Panc1 (cell line): ENCODE measurements at regions not wholly inside any gene's neighbourhood (a gene's known extent, or its start where the extent isn't known, plus 50 kb on each side); places are given as distances from the start of the nearest gene placed in this dataset.

ENCODE experiments used
- ATAC-seq: fragments of 200-7000 bp; cut with Tn5 transposase; 2 replicates; pipeline ENCODE4 v1.9.1; 2020; ENCODE audit warnings: mild to moderate bottlenecking, moderate library complexity
- BruUV-seq: library from RNA; stranded (reverse); fragments of 400-500 nt; replicated peaks from 2 replicates; lab custom pipeline; 2021; lab: Mats Ljungman, UMichigan
- CTCF ChIA-PET: fragments of 300-600 bp; sonication (Branson Sonifier 250); formaldehyde crosslinking; loops from one replicate; lab custom pipeline; 2022; ENCODE audit warnings: antibody characterized with exemption; lab: Charles Lee
- POLR2A ChIA-PET: fragments of 300-600 bp; sonication (Branson Sonifier 250); formaldehyde crosslinking; loops from one replicate; lab custom pipeline; 2022; ENCODE audit warnings: antibody characterized with exemption; lab: Charles Lee
- DNase-seq: peaks from one replicate; pipeline ENCODE4 v3.0.0-alpha.2; 2010; ENCODE audit warnings: low read depth, low spot score
- H3K27ac ChIP-seq: 2 replicates; pipeline ENCODE4 v1.5.1; 2011; ENCODE audit warnings: mild to moderate bottlenecking, low read length, inconsistent platforms
- H3K27me3 ChIP-seq: fragments of 200-500 bp; sonication (Bioruptor generic); 2 replicates; pipeline ENCODE4 v1.6.0; 2014; ENCODE audit warnings: low read length, inconsistent platforms; ENCODE audit not compliant: control insufficient read depth, insufficient read depth
- H3K36me3 ChIP-seq: fragments of 200-500 bp; sonication (Bioruptor generic); 2 replicates; pipeline ENCODE4 v1.5.1; 2014; ENCODE audit warnings: inconsistent platforms, mild to moderate bottlenecking, low read length, moderate library complexity; ENCODE audit not compliant: control insufficient read depth, insufficient read depth
- H3K4me1 ChIP-seq: 2 replicates; pipeline ENCODE4 v1.5.1; 2011; ENCODE audit warnings: inconsistent platforms, mild to moderate bottlenecking, low read length, moderate library complexity; ENCODE audit not compliant: control insufficient read depth, insufficient read depth
- H3K4me3 ChIP-seq, 2 experiments: 2 replicates each; pipeline ENCODE4 v1.5.1; 2011 to 2012; ENCODE audit warnings: low read depth in 2 of 2, low read length in 2 of 2, mild to moderate bottlenecking in 2 of 2, inconsistent platforms in 1 of 2, moderate library complexity in 1 of 2
- H3K9me3 ChIP-seq: fragments of 200-500 bp; sonication (Bioruptor generic); 2 replicates; pipeline ENCODE4 v1.5.1; 2014; ENCODE audit warnings: low read depth, mild to moderate bottlenecking, inconsistent platforms, low read length, moderate library complexity; ENCODE audit not compliant: control insufficient read depth, insufficient read depth
- POLR2AphosphoS5 ChIP-seq: IDR thresholded peaks from 2 replicates; pipeline ENCODE4 v1.6.1; 2012; ENCODE audit warnings: mild to moderate bottlenecking, low read depth, low read length, moderate library complexity
- SIN3A ChIP-seq: IDR thresholded peaks from 2 replicates; pipeline ENCODE4 v1.6.1; 2012; ENCODE audit warnings: low read depth, mild to moderate bottlenecking, low read length, moderate library complexity, borderline replicate concordance; ENCODE audit not compliant: insufficient read depth
- TCF7L2 ChIP-seq: IDR thresholded peaks from 2 replicates; pipeline ENCODE4 v1.6.1; 2011; ENCODE audit warnings: mild to moderate bottlenecking, low read depth, low read length, inconsistent platforms
- in situ Hi-C: cut with HindIII; loops from 2 replicates; pipeline ENCODE4 v1.10.0; 2016; ENCODE audit warnings: low sequenced_read_pairs, low pct_unique_long_range_greater_than_20kb
- intact Hi-C: fragments of 100-400 bp; cut with micrococcal nuclease; formaldehyde crosslinking; loops from one replicate; pipeline ENCODE4 v1.10.0; 2022; ENCODE audit not compliant: unreplicated experiment
- TF ChIP-seq, protein P1 (sequence below): fragments of 450-650 bp; IDR thresholded peaks from 2 replicates; pipeline ENCODE4 v1.5.1; 2017; ENCODE audit warnings: mild to moderate bottlenecking
- TF ChIP-seq, protein P2 (sequence below), 2 experiments: IDR thresholded peaks; 2 replicates each; pipeline ENCODE4 v1.6.1; 2011 to 2012; ENCODE audit warnings: low read depth in 2 of 2, control low read depth in 1 of 2, low read length in 1 of 2, mild to moderate bottlenecking in 1 of 2, moderate library complexity in 1 of 2; ENCODE audit not compliant: insufficient read depth in 1 of 2

DNA sequence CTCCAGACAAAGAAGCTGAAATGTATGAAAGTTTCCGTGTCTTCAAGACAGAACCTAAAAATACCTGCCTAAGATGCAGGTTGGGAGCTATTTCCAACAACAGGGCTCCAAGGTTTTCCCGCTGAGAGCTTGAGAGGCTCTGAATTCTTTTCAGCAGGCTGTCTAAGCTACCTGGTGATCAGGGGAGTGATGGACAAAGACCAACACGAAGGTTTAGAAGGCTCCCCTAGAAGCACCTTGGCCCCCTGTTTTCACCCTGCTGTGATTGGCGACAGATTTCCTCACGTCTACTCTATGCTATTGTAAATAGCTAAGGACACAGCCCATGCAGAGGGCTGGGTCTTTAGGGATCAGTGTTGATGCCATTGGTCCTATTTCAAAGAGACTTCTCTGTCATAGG, 275.2 kb upstream of the SALL1 start:
- ChIA-PET POLR2A (no interaction called here), CTCF (no interaction called here)
- in situ Hi-C loops (no loop called here), intact Hi-C loops (no loop called here)
- TF ChIP-seq TCF7L2 (no peak), SIN3A (no peak), POLR2AphosphoS5 (no peak)
- TF ChIP-seq, protein P1, sequence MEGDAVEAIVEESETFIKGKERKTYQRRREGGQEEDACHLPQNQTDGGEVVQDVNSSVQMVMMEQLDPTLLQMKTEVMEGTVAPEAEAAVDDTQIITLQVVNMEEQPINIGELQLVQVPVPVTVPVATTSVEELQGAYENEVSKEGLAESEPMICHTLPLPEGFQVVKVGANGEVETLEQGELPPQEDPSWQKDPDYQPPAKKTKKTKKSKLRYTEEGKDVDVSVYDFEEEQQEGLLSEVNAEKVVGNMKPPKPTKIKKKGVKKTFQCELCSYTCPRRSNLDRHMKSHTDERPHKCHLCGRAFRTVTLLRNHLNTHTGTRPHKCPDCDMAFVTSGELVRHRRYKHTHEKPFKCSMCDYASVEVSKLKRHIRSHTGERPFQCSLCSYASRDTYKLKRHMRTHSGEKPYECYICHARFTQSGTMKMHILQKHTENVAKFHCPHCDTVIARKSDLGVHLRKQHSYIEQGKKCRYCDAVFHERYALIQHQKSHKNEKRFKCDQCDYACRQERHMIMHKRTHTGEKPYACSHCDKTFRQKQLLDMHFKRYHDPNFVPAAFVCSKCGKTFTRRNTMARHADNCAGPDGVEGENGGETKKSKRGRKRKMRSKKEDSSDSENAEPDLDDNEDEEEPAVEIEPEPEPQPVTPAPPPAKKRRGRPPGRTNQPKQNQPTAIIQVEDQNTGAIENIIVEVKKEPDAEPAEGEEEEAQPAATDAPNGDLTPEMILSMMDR, result no peak
- TF ChIP-seq, protein P2, sequence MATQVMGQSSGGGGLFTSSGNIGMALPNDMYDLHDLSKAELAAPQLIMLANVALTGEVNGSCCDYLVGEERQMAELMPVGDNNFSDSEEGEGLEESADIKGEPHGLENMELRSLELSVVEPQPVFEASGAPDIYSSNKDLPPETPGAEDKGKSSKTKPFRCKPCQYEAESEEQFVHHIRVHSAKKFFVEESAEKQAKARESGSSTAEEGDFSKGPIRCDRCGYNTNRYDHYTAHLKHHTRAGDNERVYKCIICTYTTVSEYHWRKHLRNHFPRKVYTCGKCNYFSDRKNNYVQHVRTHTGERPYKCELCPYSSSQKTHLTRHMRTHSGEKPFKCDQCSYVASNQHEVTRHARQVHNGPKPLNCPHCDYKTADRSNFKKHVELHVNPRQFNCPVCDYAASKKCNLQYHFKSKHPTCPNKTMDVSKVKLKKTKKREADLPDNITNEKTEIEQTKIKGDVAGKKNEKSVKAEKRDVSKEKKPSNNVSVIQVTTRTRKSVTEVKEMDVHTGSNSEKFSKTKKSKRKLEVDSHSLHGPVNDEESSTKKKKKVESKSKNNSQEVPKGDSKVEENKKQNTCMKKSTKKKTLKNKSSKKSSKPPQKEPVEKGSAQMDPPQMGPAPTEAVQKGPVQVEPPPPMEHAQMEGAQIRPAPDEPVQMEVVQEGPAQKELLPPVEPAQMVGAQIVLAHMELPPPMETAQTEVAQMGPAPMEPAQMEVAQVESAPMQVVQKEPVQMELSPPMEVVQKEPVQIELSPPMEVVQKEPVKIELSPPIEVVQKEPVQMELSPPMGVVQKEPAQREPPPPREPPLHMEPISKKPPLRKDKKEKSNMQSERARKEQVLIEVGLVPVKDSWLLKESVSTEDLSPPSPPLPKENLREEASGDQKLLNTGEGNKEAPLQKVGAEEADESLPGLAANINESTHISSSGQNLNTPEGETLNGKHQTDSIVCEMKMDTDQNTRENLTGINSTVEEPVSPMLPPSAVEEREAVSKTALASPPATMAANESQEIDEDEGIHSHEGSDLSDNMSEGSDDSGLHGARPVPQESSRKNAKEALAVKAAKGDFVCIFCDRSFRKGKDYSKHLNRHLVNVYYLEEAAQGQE (IDR thresholded peaks at IDR 0.05; ENCODE audit: insufficient read depth in 1 of 2, low read depth in 2 of 2, low read length in 1 of 2), result no peak
- BruUV-seq, result no TSS peak
- no peaks in the 10 kb centered on the region for H3K36me3 ChIP-seq
- ATAC-seq (no peak), DNase-seq (no peak)
- H3K27ac ChIP-seq, result no peak overlapping the region
- H3K27me3 ChIP-seq, result no peaks in the 10 kb centered on the region
- no peaks in the 10 kb centered on the region for H3K4me1 ChIP-seq
- H3K4me3 ChIP-seq, result no peak overlapping the region
- H3K9me3 ChIP-seq, result no peaks in the 10 kb centered on the region

GRCh38 chr16:51420247-51420646, 269.2 kb upstream of the SALL1 start:
- in situ Hi-C loops (no loop called here), intact Hi-C loops (no loop called here)
- no peak for DNase-seq
- Histone ChIP-seq H3K9me3 (no peaks in the 10 kb centered on the region), H3K4me3 (no peak overlapping the region), H3K4me1 (no peaks in the 10 kb centered on the region), H3K36me3 (no peaks in the 10 kb centered on the region), H3K27me3 (no peaks in the 10 kb centered on the region), H3K27ac (no peak overlapping the region)
- TF ChIP-seq, protein P2 (IDR thresholded peaks at IDR 0.05; ENCODE audit: insufficient read depth in 1 of 2, low read depth in 2 of 2, low read length in 1 of 2), result no peak
- TF ChIP-seq POLR2AphosphoS5, result no peak
- TF ChIP-seq TCF7L2, result no peak
- no peak for TF ChIP-seq SIN3A
- TF ChIP-seq, protein P1, result no peak
- POLR2A ChIA-PET, result no interaction called here
- CTCF ChIA-PET, result no interaction called here
- no TSS peak for BruUV-seq
- ATAC-seq, result no peak
